Tibial nerve (tissue), 4 donors: ENCODE measurements at regions not wholly inside any gene's neighbourhood (a gene's known extent, or its start where the extent isn't known, plus 50 kb on each side); places are given as distances from the start of the nearest gene placed in this dataset.

ENCODE experiments used
- DNase-seq, 2 donors: peaks; one replicate each; pipeline ENCODE4 v3.0.0-alpha.2; 2019; ENCODE audit warnings: low spot score in 2 of 2
- H3K27ac ChIP-seq, 4 donors: fragments of 200-600 bp; sonication (generic) in 3 of 4; one replicate each; pipeline ENCODE4 v1.5.1; 2017 to 2019; ENCODE audit warnings: mild to moderate bottlenecking in 1 of 4
- H3K27me3 ChIP-seq, 2 donors: fragments of 200-600 bp; sonication (generic) in 1 of 2; one replicate each; pipeline versions ENCODE4 v1.5.1 to v1.6.0; 2017 to 2019
- H3K36me3 ChIP-seq, 3 donors: fragments of 200-600 bp; sonication (generic); one replicate each; pipeline ENCODE4 v1.5.1; 2018 to 2019
- H3K4me1 ChIP-seq, 4 donors: fragments of 200-600 bp; sonication (generic) in 3 of 4; one replicate each; pipeline ENCODE4 v1.5.1; 2017 to 2019
- H3K4me3 ChIP-seq, 4 donors: fragments of 200-600 bp; sonication (generic) in 3 of 4; one replicate each; pipeline ENCODE4 v1.5.1; 2017 to 2019; ENCODE audit warnings: mild to moderate bottlenecking in 1 of 4, moderate library complexity in 1 of 4
- H3K9me3 ChIP-seq, 4 donors: fragments of 200-600 bp; sonication (generic) in 3 of 4; one replicate each; pipeline ENCODE4 v1.5.1; 2017 to 2019
- EP300 ChIP-seq, 2 donors: sonication (generic); formaldehyde crosslinking; IDR thresholded peaks; one replicate each; pipeline ENCODE4 v1.6.1; 2017; ENCODE audit warnings: antibody characterized with exemption in 2 of 2, mild to moderate bottlenecking in 1 of 2
- POLR2A ChIP-seq, 2 donors: fragments of 450-650 bp; IDR thresholded peaks; one replicate each; pipeline ENCODE4 v1.6.1; 2017; ENCODE audit warnings: antibody characterized with exemption in 2 of 2, mild to moderate bottlenecking in 2 of 2, moderate library complexity in 2 of 2
- WGBS, 2 donors: methylation state at CpG; one replicate each; pipeline ENCODE4 v1.1.5; 2018; 5-methylcytosine and 5-hydroxymethylcytosine counted together
- TF ChIP-seq, protein P1 (sequence below), 5 experiments: fragments of 200-600 bp in 3 of 5; fragments of 450-650 bp in 2 of 5; sonication (generic) in 3 of 5; IDR thresholded peaks; one replicate each; pipeline ENCODE4 v1.5.1; 2016 to 2019; ENCODE audit warnings: antibody characterized with exemption in 5 of 5, mild to moderate bottlenecking in 3 of 5, moderate library complexity in 2 of 5

DNA sequence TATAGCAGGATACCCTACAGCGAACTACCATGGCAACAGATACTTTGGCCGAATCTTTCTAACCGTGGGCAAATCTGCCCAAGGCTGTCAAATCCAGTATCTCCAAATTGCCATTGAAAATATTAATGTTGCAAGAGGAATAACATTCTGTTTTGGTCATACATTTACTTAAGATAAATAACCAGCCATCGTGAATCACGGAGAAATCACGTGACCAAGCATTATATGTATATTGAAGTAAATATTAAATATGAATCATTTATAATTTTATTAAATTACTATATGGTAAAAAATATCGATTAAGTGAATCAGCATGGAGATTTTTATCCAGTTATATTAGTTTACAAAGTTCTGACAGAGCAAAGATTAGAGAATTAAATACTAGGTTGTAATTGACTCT, 714.6 kb upstream of the GJE1 start:
- TF ChIP-seq POLR2A (IDR thresholded peaks at IDR 0.05) (no peak), EP300 (IDR thresholded peaks at IDR 0.05) (no peak)
- TF ChIP-seq, protein P1, sequence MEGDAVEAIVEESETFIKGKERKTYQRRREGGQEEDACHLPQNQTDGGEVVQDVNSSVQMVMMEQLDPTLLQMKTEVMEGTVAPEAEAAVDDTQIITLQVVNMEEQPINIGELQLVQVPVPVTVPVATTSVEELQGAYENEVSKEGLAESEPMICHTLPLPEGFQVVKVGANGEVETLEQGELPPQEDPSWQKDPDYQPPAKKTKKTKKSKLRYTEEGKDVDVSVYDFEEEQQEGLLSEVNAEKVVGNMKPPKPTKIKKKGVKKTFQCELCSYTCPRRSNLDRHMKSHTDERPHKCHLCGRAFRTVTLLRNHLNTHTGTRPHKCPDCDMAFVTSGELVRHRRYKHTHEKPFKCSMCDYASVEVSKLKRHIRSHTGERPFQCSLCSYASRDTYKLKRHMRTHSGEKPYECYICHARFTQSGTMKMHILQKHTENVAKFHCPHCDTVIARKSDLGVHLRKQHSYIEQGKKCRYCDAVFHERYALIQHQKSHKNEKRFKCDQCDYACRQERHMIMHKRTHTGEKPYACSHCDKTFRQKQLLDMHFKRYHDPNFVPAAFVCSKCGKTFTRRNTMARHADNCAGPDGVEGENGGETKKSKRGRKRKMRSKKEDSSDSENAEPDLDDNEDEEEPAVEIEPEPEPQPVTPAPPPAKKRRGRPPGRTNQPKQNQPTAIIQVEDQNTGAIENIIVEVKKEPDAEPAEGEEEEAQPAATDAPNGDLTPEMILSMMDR (IDR thresholded peaks at IDR 0.05): no peak
- no peak for DNase-seq
- Histone ChIP-seq H3K36me3 (no peaks in the 10 kb centered on the region), H3K4me3 (no peak overlapping the region), H3K27ac (no peak overlapping the region), H3K4me1 (no peaks in the 10 kb centered on the region), H3K9me3 (peaks cover 0 to 3% (median 0%) of the 10 kb centered on the region in 4 donors), H3K27me3 (no peaks in the 10 kb centered on the region)
- WGBS, 2 donors: 94 to 95% methylated on average over 7 of the region's 7 CpGs

GRCh38 chr6:141415896-141416295, 716.8 kb upstream of the GJE1 start:
- no peak overlapping the region for H3K4me3 ChIP-seq
- no peak for DNase-seq
- H3K36me3 ChIP-seq: no peaks in the 10 kb centered on the region
- WGBS, 2 donors: 28 to 51% methylated on average over 2 of the region's 2 CpGs
- no peak overlapping the region for H3K27ac ChIP-seq
- H3K4me1 ChIP-seq: no peaks in the 10 kb centered on the region
- no peaks in the 10 kb centered on the region for H3K9me3 ChIP-seq
- no peak for TF ChIP-seq POLR2A (IDR thresholded peaks at IDR 0.05)
- no peaks in the 10 kb centered on the region for H3K27me3 ChIP-seq

- TF ChIP-seq POLR2A (IDR thresholded peaks at IDR 0.05) (no peak), EP300 (IDR thresholded peaks at IDR 0.05) (no peak)
- TF ChIP-seq, protein P1 (IDR thresholded peaks at IDR 0.05): no peak
- H3K4me3 ChIP-seq: no peak overlapping the region
- peaks cover 0 to 26% (median 0%) of the 10 kb centered on the region in 4 donors for H3K9me3 ChIP-seq
- peaks cover 0 to 9% (median 0%) of the 10 kb centered on the region in 3 donors for H3K36me3 ChIP-seq
- WGBS, 2 donors: 88 to 91% methylated on average over 1 of the region's 1 CpG
- no peak for DNase-seq
- H3K27me3 ChIP-seq: no peaks in the 10 kb centered on the region
- H3K27ac ChIP-seq: no peak overlapping the region
- no peaks in the 10 kb centered on the region for H3K4me1 ChIP-seq
Measured at GRCh38 chr6:141413196-141413595, 719.5 kb upstream of the GJE1 start.

GRCh38 chr6:141406761-141407160, 726.0 kb upstream of the GJE1 start:
- no peak overlapping the region for H3K27ac ChIP-seq
- H3K36me3 ChIP-seq: peaks cover 0 to 14% (median 0%) of the 10 kb centered on the region in 3 donors
- DNase-seq: no peak
- TF ChIP-seq EP300 (IDR thresholded peaks at IDR 0.05) (no peak), POLR2A (IDR thresholded peaks at IDR 0.05) (no peak)
- TF ChIP-seq, protein P1 (IDR thresholded peaks at IDR 0.05): no peak
- no peaks in the 10 kb centered on the region for H3K27me3 ChIP-seq
- peaks cover 4 to 18% (median 9%) of the 10 kb centered on the region in 4 donors for H3K4me1 ChIP-seq
- WGBS, 2 donors: 47 to 54% methylated on average over 1 of the region's 1 CpG
- no peak overlapping the region for H3K4me3 ChIP-seq
- H3K9me3 ChIP-seq: peaks cover 0 to 40% (median 2%) of the 10 kb centered on the region in 4 donors

GRCh38 chr6:141403827-141404226, 728.9 kb upstream of the GJE1 start:
- H3K27me3 ChIP-seq: no peaks in the 10 kb centered on the region
- peaks cover 0 to 12% (median 0%) of the 10 kb centered on the region in 3 donors for H3K36me3 ChIP-seq
- H3K4me3 ChIP-seq: peak overlapping the region in 1 of 4 donors; percentile 19
- peaks cover 0 to 21% (median 2%) of the 10 kb centered on the region in 4 donors for H3K9me3 ChIP-seq
- peaks cover 4 to 30% (median 11%) of the 10 kb centered on the region in 4 donors for H3K4me1 ChIP-seq
- DNase-seq: peak in 1 of 2 donors; percentile 57
- WGBS, 2 donors: 34 to 50% methylated on average over 2 of the region's 2 CpGs
- H3K27ac ChIP-seq: peak overlapping the region in 3 of 4 donors; percentile 30 to 75 (median 70)
- TF ChIP-seq, protein P1 (IDR thresholded peaks at IDR 0.05): no peak
- TF ChIP-seq EP300 (IDR thresholded peaks at IDR 0.05): peak in 1 of 2 donors; percentile 89

- H3K4me1 ChIP-seq: peaks cover 4 to 30% (median 11%) of the 10 kb centered on the region in 4 donors
- no peak for DNase-seq
- H3K9me3 ChIP-seq: peaks cover 0 to 13% (median 2%) of the 10 kb centered on the region in 4 donors
- H3K36me3 ChIP-seq: peaks cover 0 to 5% (median 0%) of the 10 kb centered on the region in 3 donors
- H3K4me3 ChIP-seq: no peak overlapping the region
- H3K27ac ChIP-seq: peak overlapping the region in 3 of 4 donors; percentile 30 to 75 (median 70)
- no peaks in the 10 kb centered on the region for H3K27me3 ChIP-seq
- TF ChIP-seq, protein P1 (IDR thresholded peaks at IDR 0.05): no peak
- TF ChIP-seq EP300 (IDR thresholded peaks at IDR 0.05) (no peak), POLR2A (IDR thresholded peaks at IDR 0.05) (no peak)
- 79 to 90% methylated on average over 3 of the region's 3 CpGs for WGBS, 2 donors
Measured at GRCh38 chr6:141403103-141403502, 729.6 kb upstream of the GJE1 start.
